Mucosa of rectum (tissue), 2 donors: ENCODE measurements at regions not wholly inside any gene's neighbourhood (a gene's known extent, or its start where the extent isn't known, plus 50 kb on each side); places are given as distances from the start of the nearest gene placed in this dataset.
"Not testable (repeated sequence)": the region's sequence is repeated elsewhere in the genome, so short reads cannot be mapped to it uniquely, and the experiment has no call there.

Source experiments
- H3K27ac ChIP-seq, 2 donors: one replicate each; pipeline ENCODE4 v1.7.0; 2013; ENCODE audit warnings: inconsistent platforms in 2 of 2, low read depth in 2 of 2, low read length in 2 of 2
- H3K27me3 ChIP-seq, 2 donors: one replicate each; pipeline ENCODE4 v1.7.0; 2013; ENCODE audit warnings: low read length in 2 of 2; ENCODE audit not compliant: control insufficient read depth in 2 of 2, insufficient read depth in 2 of 2
- H3K36me3 ChIP-seq, 2 donors: one replicate each; pipeline ENCODE4 v1.7.0; 2013; ENCODE audit warnings: low read length in 2 of 2; ENCODE audit not compliant: control insufficient read depth in 2 of 2, insufficient read depth in 2 of 2
- H3K4me1 ChIP-seq, 2 donors: one replicate each; pipeline ENCODE4 v1.7.0; 2013; ENCODE audit warnings: low read length in 2 of 2, mild to moderate bottlenecking in 1 of 2; ENCODE audit not compliant: control insufficient read depth in 2 of 2, insufficient read depth in 2 of 2
- H3K4me3 ChIP-seq, 2 donors: one replicate each; pipeline ENCODE4 v1.7.0; 2013; ENCODE audit warnings: low read length in 2 of 2
- H3K9ac ChIP-seq, 2 donors: one replicate each; pipeline ENCODE4 v1.7.0; 2013; ENCODE audit warnings: low read length in 2 of 2, low read depth in 1 of 2, mild to moderate bottlenecking in 1 of 2
- H3K9me3 ChIP-seq, 2 donors: one replicate each; pipeline ENCODE4 v1.7.0; 2013; ENCODE audit warnings: low read length in 2 of 2; ENCODE audit not compliant: control insufficient read depth in 2 of 2
- donor health status: healthy.
- donor health status: Normal muscosa, but diverticular disease.

GRCh38 chr7:34448531-34448930, 209.5 kb upstream of the NPSR1 start:
- not testable (repeated sequence) for H3K9me3 ChIP-seq

GRCh38 chr7:34449765-34450164, 208.3 kb upstream of the NPSR1 start:
- Histone ChIP-seq H3K9me3 (no peaks in the 10 kb centered on the region), H3K27ac (no peak overlapping the region), H3K36me3 (no peaks in the 10 kb centered on the region), H3K4me1 (no peaks in the 10 kb centered on the region), H3K27me3 (no peaks in the 10 kb centered on the region), H3K9ac (no peak overlapping the region), H3K4me3 (no peak overlapping the region)

More at GRCh38 chr7:34448531-34448930, 209.5 kb upstream of the NPSR1 start:
- not testable (repeated sequence) for H3K36me3 ChIP-seq, H3K4me3 ChIP-seq, H3K4me1 ChIP-seq, H3K9ac ChIP-seq, H3K27ac ChIP-seq, H3K27me3 ChIP-seq

GRCh38 chr7:34451183-34451582, 206.8 kb upstream of the NPSR1 start:
- H3K27ac ChIP-seq, result no peak overlapping the region
- no peaks in the 10 kb centered on the region for H3K9me3 ChIP-seq
- H3K4me1 ChIP-seq, result no peaks in the 10 kb centered on the region
- no peaks in the 10 kb centered on the region for H3K27me3 ChIP-seq
- no peak overlapping the region for H3K9ac ChIP-seq
- no peaks in the 10 kb centered on the region for H3K36me3 ChIP-seq
- H3K4me3 ChIP-seq, result no peak overlapping the region

- Histone ChIP-seq H3K9me3 (no peaks in the 10 kb centered on the region), H3K36me3 (no peaks in the 10 kb centered on the region), H3K4me1 (no peaks in the 10 kb centered on the region), H3K27me3 (no peaks in the 10 kb centered on the region), H3K4me3 (no peak overlapping the region), H3K9ac (no peak overlapping the region), H3K27ac (no peak overlapping the region)
These were observed 206.1 kb upstream of the NPSR1 start for GRCh38 chr7:34451923-34452322.

GRCh38 chr7:34452363-34452762, 205.7 kb upstream of the NPSR1 start:
- H3K9me3 ChIP-seq, result no peaks in the 10 kb centered on the region
- H3K27ac ChIP-seq, result no peak overlapping the region
- no peak overlapping the region for H3K9ac ChIP-seq
- no peaks in the 10 kb centered on the region for H3K27me3 ChIP-seq
- no peak overlapping the region for H3K4me3 ChIP-seq
- H3K36me3 ChIP-seq, result no peaks in the 10 kb centered on the region
- H3K4me1 ChIP-seq, result no peaks in the 10 kb centered on the region

GRCh38 chr7:34453150-34453549, 204.9 kb upstream of the NPSR1 start:
- Histone ChIP-seq H3K27me3 (no peaks in the 10 kb centered on the region), H3K36me3 (no peaks in the 10 kb centered on the region), H3K9ac (no peak overlapping the region), H3K4me1 (no peaks in the 10 kb centered on the region), H3K9me3 (no peaks in the 10 kb centered on the region), H3K4me3 (no peak overlapping the region), H3K27ac (no peak overlapping the region)

- Histone ChIP-seq H3K36me3 (no peaks in the 10 kb centered on the region), H3K27me3 (no peaks in the 10 kb centered on the region), H3K9me3 (no peaks in the 10 kb centered on the region), H3K4me1 (no peaks in the 10 kb centered on the region), H3K4me3 (no peak overlapping the region), H3K9ac (no peak overlapping the region), H3K27ac (no peak overlapping the region)
These were observed 203.6 kb upstream of the NPSR1 start for GRCh38 chr7:34454381-34454780.

GRCh38 chr7:34457329-34457728, 200.7 kb upstream of the NPSR1 start:
- Histone ChIP-seq H3K9ac (no peak overlapping the region), H3K9me3 (no peaks in the 10 kb centered on the region), H3K4me3 (no peak overlapping the region), H3K27ac (no peak overlapping the region), H3K36me3 (no peaks in the 10 kb centered on the region), H3K4me1 (no peaks in the 10 kb centered on the region), H3K27me3 (no peaks in the 10 kb centered on the region)

GRCh38 chr7:34463830-34464229, 194.2 kb upstream of the NPSR1 start:
- Histone ChIP-seq H3K9ac (no peak overlapping the region), H3K27me3 (no peaks in the 10 kb centered on the region), H3K4me3 (no peak overlapping the region), H3K27ac (no peak overlapping the region), H3K36me3 (no peaks in the 10 kb centered on the region), H3K9me3 (no peaks in the 10 kb centered on the region), H3K4me1 (no peaks in the 10 kb centered on the region)

- Histone ChIP-seq H3K27me3 (no peaks in the 10 kb centered on the region), H3K9me3 (peaks cover 3 to 9% of the 10 kb centered on the region in 2 donors), H3K9ac (no peak overlapping the region), H3K27ac (no peak overlapping the region), H3K4me3 (no peak overlapping the region), H3K4me1 (no peaks in the 10 kb centered on the region), H3K36me3 (no peaks in the 10 kb centered on the region)
These were observed 186.2 kb upstream of the NPSR1 start for GRCh38 chr7:34471844-34472243.

- H3K9ac ChIP-seq, result no peak overlapping the region
- H3K4me1 ChIP-seq, result no peaks in the 10 kb centered on the region
- H3K27ac ChIP-seq, result no peak overlapping the region
These were observed 171.6 kb upstream of the NPSR1 start for GRCh38 chr7:34486371-34486770.

More at GRCh38 chr7:34486371-34486770, 171.6 kb upstream of the NPSR1 start:
- H3K27me3 ChIP-seq, result no peaks in the 10 kb centered on the region
- H3K36me3 ChIP-seq, result no peaks in the 10 kb centered on the region
- peaks cover 0 to 3% of the 10 kb centered on the region in 2 donors for H3K9me3 ChIP-seq
- no peak overlapping the region for H3K4me3 ChIP-seq
